ENCODE measurements at regions not wholly inside any gene's neighbourhood (a gene's known extent, or its start where the extent isn't known, plus 50 kb on each side); places are given as distances from the start of the nearest gene placed in this dataset.

- Histone ChIP-seq H3K4me1 (no peaks in the 10 kb centered on the region), H3K4me3 (no peak overlapping the region), H3K36me3 (no peaks in the 10 kb centered on the region), H3K9me3 (no peaks in the 10 kb centered on the region), H3K27me3 (no peaks in the 10 kb centered on the region), H3K27ac (no peak overlapping the region)
- TF ChIP-seq CTCF (IDR thresholded peaks at IDR 0.05): no peak
- no peak for DNase-seq
- intact Hi-C loops (cut with DNase I; ENCODE audit: low total_unique reads): no loop called here
Observed at GRCh38 chr2:51960841-51961335, 929.0 kb upstream of the NRXN1 start.

GRCh38 chr2:51960281-51960680 is 928.3 kb upstream of the NRXN1 start:
- no peak overlapping the region for H3K4me3 ChIP-seq
- H3K27ac ChIP-seq: no peak overlapping the region
- no peaks in the 10 kb centered on the region for H3K27me3 ChIP-seq
- no peak for DNase-seq
- intact Hi-C loops (cut with DNase I; ENCODE audit: low total_unique reads): no loop called here
- no peak for TF ChIP-seq CTCF (IDR thresholded peaks at IDR 0.05)
- H3K4me1 ChIP-seq: no peaks in the 10 kb centered on the region
- H3K36me3 ChIP-seq: no peaks in the 10 kb centered on the region
- H3K9me3 ChIP-seq: no peaks in the 10 kb centered on the region

- intact Hi-C loops (cut with DNase I; ENCODE audit: low total_unique reads): no loop called here
- Histone ChIP-seq H3K36me3 (no peaks in the 10 kb centered on the region), H3K9me3 (no peaks in the 10 kb centered on the region), H3K4me1 (no peaks in the 10 kb centered on the region), H3K27ac (no peak overlapping the region), H3K4me3 (no peak overlapping the region), H3K27me3 (no peaks in the 10 kb centered on the region)
- TF ChIP-seq CTCF (IDR thresholded peaks at IDR 0.05): no peak
- no peak for DNase-seq
Observed at GRCh38 chr2:51959696-51960095, 927.8 kb upstream of the NRXN1 start.

GRCh38 chr2:51953931-51954330 is 922.0 kb upstream of the NRXN1 start:
- Histone ChIP-seq H3K4me1 (no peaks in the 10 kb centered on the region), H3K27me3 (no peaks in the 10 kb centered on the region), H3K27ac (no peak overlapping the region), H3K9me3 (peaks cover 0 to 7% (median 0%) of the 10 kb centered on the region in 3 donors), H3K36me3 (no peaks in the 10 kb centered on the region), H3K4me3 (no peak overlapping the region)
- no peak for DNase-seq
- TF ChIP-seq CTCF (IDR thresholded peaks at IDR 0.05): no peak
- intact Hi-C loops (cut with DNase I; ENCODE audit: low total_unique reads): no loop called here

GRCh38 chr2:51921076-51921475 is 889.1 kb upstream of the NRXN1 start:
- H3K27ac ChIP-seq: no peak overlapping the region
- no peak for DNase-seq
- no peak for TF ChIP-seq CTCF (IDR thresholded peaks at IDR 0.05)

GRCh38 chr2:51920509-51920908 is 888.6 kb upstream of the NRXN1 start:
- no peak overlapping the region for H3K4me3 ChIP-seq
- no peak for TF ChIP-seq CTCF (IDR thresholded peaks at IDR 0.05)
- DNase-seq: no peak
- H3K4me1 ChIP-seq: no peaks in the 10 kb centered on the region
- H3K27ac ChIP-seq: no peak overlapping the region
- intact Hi-C loops (cut with DNase I; ENCODE audit: low total_unique reads): no loop called here
- no peaks in the 10 kb centered on the region for H3K36me3 ChIP-seq
- no peaks in the 10 kb centered on the region for H3K27me3 ChIP-seq
- H3K9me3 ChIP-seq: peaks cover 0 to 6% (median 3%) of the 10 kb centered on the region in 3 donors

More at GRCh38 chr2:51921076-51921475, 889.1 kb upstream of the NRXN1 start:
- intact Hi-C loops (cut with DNase I; ENCODE audit: low total_unique reads): no loop called here
- peaks cover 0 to 6% (median 3%) of the 10 kb centered on the region in 3 donors for H3K9me3 ChIP-seq
- H3K36me3 ChIP-seq: no peaks in the 10 kb centered on the region
- no peaks in the 10 kb centered on the region for H3K27me3 ChIP-seq
- H3K4me1 ChIP-seq: no peaks in the 10 kb centered on the region
- no peak overlapping the region for H3K4me3 ChIP-seq
